CD4-positive, alpha-beta T cell treated with Interleukin-1 beta for 1 hour (primary cell): ENCODE measurements at regions not wholly inside any gene's neighbourhood (a gene's known extent, or its start where the extent isn't known, plus 50 kb on each side); places are given as distances from the start of the nearest gene placed in this dataset.

ENCODE experiments used
- DNase-seq, 2 donors: peaks; one replicate each; pipeline ENCODE4 v3.0.0-alpha.2; 2020 to 2022

DNA sequence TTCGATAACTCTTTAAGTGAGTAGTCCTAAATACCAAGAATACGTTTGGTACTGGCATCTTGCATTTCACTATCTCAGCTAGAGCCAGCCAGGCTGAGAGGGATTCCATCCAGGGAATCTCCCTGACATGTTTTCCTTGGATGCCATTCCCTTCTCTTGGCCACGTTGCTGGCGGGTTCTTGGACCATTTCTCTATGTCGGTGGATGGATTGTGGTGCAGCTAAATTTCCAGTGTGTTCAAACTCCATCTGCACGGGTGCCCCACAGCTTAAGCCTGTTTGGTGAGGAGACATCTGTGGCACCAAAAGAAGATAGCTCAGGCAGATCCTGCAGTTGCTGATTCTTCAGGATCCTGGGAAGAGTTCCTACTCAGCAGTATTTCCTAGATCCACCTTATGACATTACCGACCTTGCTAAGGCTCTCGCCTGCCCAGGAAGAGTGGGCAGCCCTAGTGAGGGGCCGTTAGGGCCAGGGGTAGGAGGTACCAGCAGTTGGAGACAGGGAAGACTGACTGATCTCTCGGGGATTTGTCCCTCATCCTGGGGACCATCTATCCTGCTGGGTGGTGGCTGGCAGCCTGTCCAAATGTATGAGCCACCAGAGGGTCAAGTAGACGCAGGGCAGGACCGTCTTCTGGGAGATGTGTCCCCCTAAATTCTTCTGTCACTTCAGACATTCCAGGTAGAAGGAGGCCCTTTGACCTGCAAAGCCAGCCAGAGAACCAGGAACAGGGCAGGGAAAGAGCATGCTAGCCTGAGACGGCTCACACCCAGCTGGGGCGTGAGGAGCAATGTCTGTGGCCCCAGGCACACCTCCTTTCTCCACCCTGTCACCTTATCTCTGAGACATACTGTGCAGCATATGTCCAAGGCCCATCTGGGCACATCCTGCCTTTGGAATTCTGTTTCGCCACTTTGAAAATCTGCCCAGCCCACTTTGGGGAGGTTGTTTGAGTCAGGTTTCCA is 72.6 kb upstream of the CAPRIN2 start:
- no peak for DNase-seq

DNA sequence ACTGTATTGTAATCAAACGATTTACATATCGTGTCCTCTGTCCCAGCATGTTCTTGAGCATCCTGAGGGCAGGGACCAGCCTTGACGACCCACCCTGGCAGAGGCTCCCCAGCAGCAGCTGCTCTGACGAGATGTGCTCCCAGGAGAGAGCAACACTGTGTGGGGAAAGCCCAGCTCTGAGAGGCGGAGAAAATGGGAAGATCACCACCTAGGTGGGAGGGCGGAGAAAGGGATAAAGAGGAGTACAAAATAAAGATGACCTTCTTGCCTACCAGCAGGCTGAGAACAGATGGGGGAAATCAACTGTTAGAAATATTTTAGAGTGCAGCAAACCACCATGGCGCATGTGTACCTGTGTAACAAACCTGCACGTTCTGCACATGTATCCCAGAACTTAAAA is 71.5 kb upstream of the CAPRIN2 start:
- DNase-seq: no peak

DNA sequence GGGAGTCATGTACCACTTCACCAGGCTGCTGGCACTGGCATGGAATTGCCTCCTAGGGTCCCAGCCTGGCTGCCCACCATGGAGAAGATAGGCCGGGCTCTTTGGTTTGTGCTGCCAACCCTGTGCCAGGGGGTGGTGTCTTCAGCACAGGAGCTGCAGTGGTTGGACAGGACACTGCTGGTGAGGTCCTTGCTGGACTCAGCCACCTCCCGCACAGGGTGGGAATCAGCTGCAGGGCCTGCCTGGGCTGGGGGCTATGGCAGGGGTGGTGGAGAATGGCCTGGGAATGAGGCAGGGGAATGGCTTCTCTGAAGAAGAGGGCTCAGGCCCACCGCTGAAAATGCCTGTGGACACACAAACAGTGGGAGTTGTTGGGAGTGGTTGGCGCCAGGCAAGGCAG is 70.6 kb upstream of the CAPRIN2 start:
- DNase-seq: no peak

GRCh38 chr12:30824311-30824710 is 69.6 kb upstream of the CAPRIN2 start:
- no peak for DNase-seq

DNA sequence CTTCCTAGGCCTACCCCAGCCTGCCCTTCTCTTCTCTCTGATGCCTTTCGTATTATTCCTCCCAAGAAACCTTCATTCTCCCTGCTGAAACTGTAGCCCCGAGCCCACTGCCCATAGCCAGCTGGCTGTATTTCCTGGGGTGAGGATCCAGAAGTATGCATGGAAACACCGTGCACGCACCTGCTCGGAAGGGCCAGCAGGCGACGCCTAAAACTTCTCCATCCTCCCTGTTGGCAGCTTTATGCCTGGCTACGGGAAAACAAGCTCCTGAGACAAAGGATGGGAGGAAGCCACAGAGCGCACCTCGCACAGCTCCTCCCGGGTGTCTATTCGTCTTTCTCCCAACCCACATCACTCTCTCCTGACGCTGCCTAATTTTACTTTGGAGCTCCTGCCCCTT is 69.0 kb upstream of the CAPRIN2 start:
- DNase-seq: no peak

- peak in 1 of 2 donors; percentile 9 for DNase-seq
Measured at GRCh38 chr12:30823156-30823699, 68.5 kb upstream of the CAPRIN2 start.

DNA sequence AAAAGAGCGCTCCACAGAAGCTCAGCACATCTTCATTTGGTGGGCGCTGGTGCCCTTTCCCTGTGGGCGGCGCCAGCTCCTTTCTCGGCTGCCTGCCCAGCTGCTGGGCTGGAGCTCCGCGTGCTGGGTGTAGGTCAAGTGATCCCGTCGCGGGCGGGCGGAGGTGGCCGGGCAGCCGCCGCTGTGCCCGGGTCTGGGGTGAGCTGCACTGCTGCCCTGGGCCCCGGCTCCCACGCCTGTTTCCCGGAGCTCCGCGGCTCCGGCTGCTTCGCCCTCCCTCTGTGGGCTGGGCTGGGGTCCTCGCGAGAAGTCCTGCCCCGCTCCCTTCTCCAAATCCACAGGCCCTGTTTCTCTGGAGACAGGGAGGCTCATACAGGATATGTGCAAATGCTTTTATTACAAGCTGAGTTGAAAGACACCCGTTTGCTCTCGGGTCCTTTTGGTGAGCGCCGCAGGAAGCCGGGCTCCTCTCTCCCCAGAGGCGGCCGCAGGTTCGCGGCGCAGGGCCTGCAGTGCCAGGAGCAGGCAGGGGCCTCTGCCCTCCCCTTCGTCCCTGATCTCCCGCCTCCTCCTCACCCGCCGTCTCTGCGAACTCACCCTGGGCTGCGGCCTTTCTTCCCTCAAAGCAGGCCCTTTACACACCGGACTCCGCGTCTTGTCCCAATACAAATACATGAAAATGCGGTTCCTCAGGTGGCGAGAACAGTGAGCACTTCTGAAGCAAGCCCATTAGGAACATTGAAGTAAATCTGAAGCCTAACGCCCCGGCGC is 67.8 kb upstream of the CAPRIN2 start:
- peak in 1 of 2 donors; percentile 3 for DNase-seq

GRCh38 chr12:30820406-30820946 is 65.7 kb upstream of the CAPRIN2 start:
- DNase-seq: no peak

- no peak for DNase-seq
Measured at GRCh38 chr12:30818562-30818961, 63.8 kb upstream of the CAPRIN2 start.

- DNase-seq: no peak
Measured at GRCh38 chr12:30816742-30817465, 62.2 kb upstream of the CAPRIN2 start.

GRCh38 chr12:30814295-30814655 is 59.5 kb upstream of the CAPRIN2 start:
- no peak for DNase-seq

DNA sequence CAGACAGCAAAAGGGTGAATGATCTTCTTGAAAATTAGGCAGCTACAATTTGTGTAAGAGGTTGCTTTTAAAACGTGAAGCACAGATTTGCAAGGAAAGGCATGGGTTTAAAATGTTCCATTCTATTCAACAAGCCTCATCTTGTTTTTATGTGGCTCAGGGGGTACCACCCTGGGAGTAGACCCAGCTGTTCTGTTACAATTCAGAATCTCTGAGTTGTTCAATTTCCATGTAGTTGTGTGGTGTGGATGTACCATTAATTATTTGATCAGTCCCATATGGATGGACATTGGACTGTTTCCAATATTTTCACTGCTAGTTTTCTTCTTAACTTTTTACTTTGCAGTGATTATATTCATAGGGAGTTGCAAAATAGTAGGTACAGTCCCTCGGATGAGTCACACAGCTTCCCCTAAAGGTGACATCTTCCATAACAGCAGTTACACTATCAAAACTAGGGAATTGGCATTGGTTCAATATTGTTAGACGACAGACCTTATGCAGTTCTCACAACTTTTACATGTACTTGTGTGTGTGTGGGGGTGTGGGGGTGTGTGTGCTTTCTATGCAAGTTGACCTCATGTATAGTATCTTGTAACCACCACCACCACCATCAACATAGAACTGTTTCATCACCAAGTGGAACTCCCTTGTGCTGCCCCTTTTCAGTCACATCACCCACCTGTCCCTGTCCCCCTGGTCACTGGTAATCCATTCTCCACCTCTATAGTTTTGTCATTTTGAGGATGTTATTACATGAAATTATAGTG is 59.0 kb upstream of the CAPRIN2 start:
- no peak for DNase-seq

- DNase-seq: no peak
Measured at GRCh38 chr12:30811966-30812365, 57.2 kb upstream of the CAPRIN2 start.

DNA sequence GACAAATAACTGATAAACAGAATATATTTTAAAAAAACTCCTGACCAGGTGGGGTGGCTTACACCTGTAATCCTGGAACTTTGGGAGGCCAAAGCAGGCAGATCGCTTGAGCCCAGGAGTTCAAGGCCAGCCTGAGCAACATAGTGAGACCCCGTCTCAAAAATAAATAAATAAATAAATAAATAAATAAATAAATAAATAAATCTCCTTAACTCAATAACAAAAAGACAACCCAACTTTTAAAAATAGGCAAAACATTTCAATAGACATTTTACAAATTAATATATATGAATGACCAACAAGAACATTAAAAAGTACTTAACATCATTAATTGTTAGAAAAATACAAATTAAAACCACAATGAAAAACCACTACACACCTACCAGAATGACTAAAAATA is 56.2 kb upstream of the CAPRIN2 start:
- DNase-seq: no peak

- DNase-seq: no peak
Measured at GRCh38 chr12:30807695-30808034, 52.9 kb upstream of the CAPRIN2 start.

GRCh38 chr12:30806989-30807694 is 52.4 kb upstream of the CAPRIN2 start:
- peak in 1 of 2 donors; percentile 60 for DNase-seq

- no peak for DNase-seq
Measured at GRCh38 chr12:30805959-30806358, 51.2 kb upstream of the CAPRIN2 start.
